Stimulated activated CD8-positive, alpha-beta memory T cell treated with anti-CD3 and anti-CD28 coated beads, Interleukin-4, amount 100 ng/mL, for 48 hours (primary cell): ENCODE measurements at regions not wholly inside any gene's neighbourhood (a gene's known extent, or its start where the extent isn't known, plus 50 kb on each side); places are given as distances from the start of the nearest gene placed in this dataset.
"Not testable (repeated sequence)": the region's sequence is repeated elsewhere in the genome, so short reads cannot be mapped to it uniquely, and the experiment has no call there.

Experiments
- DNase-seq: peaks from one replicate; pipeline ENCODE4 v3.0.0-alpha.2; 2020

- no peak for DNase-seq
Observed at GRCh38 chr10:55224007-55224781, 423.2 kb upstream of the PCDH15 start.

GRCh38 chr10:55223352-55223751 lies 422.3 kb upstream of the PCDH15 start:
- DNase-seq: no peak

GRCh38 chr10:55220975-55221374 lies 419.9 kb upstream of the PCDH15 start:
- no peak for DNase-seq

- no peak for DNase-seq
Observed at GRCh38 chr10:55215699-55216098, 414.7 kb upstream of the PCDH15 start.

GRCh38 chr10:55214608-55215007 lies 413.6 kb upstream of the PCDH15 start:
- no peak for DNase-seq

- DNase-seq: no peak
Observed at GRCh38 chr10:55212051-55212450, 411.0 kb upstream of the PCDH15 start.

- no peak for DNase-seq
Observed at GRCh38 chr10:55203874-55204273, 402.8 kb upstream of the PCDH15 start.

GRCh38 chr10:55203319-55203718 lies 402.3 kb upstream of the PCDH15 start:
- no peak for DNase-seq

- no peak for DNase-seq
Observed at GRCh38 chr10:55200020-55200419, 399.0 kb upstream of the PCDH15 start.

- no peak for DNase-seq
Observed at GRCh38 chr10:55191236-55191860, 390.3 kb upstream of the PCDH15 start.

- no peak for DNase-seq
Observed at GRCh38 chr10:55183993-55184392, 383.0 kb upstream of the PCDH15 start.

- no peak for DNase-seq
Observed at GRCh38 chr10:55180357-55180756, 379.3 kb upstream of the PCDH15 start.

GRCh38 chr10:55174419-55174818 lies 373.4 kb upstream of the PCDH15 start:
- DNase-seq: no peak

- no peak for DNase-seq
Observed at GRCh38 chr10:55169493-55169892, 368.5 kb upstream of the PCDH15 start.

GRCh38 chr10:55168343-55168742 lies 367.3 kb upstream of the PCDH15 start:
- DNase-seq: no peak

GRCh38 chr10:55163388-55163979 lies 362.5 kb upstream of the PCDH15 start:
- DNase-seq: no peak

GRCh38 chr10:55162321-55162720 lies 361.3 kb upstream of the PCDH15 start:
- DNase-seq: not testable (repeated sequence)

- no peak for DNase-seq
Observed at GRCh38 chr10:55160655-55161283, 359.7 kb upstream of the PCDH15 start.

GRCh38 chr10:55158633-55159032 lies 357.6 kb upstream of the PCDH15 start:
- no peak for DNase-seq

GRCh38 chr10:55146032-55146431 lies 345.0 kb upstream of the PCDH15 start:
- no peak for DNase-seq

- DNase-seq: no peak
Observed at GRCh38 chr10:55144001-55144400, 343.0 kb upstream of the PCDH15 start.

- DNase-seq: no peak
Observed at GRCh38 chr10:55141892-55142291, 340.9 kb upstream of the PCDH15 start.

GRCh38 chr10:55137063-55137462 lies 336.0 kb upstream of the PCDH15 start:
- DNase-seq: no peak

- DNase-seq: no peak
Observed at GRCh38 chr10:55104738-55105137, 303.7 kb upstream of the PCDH15 start.
